GM21723 (cell line): ENCODE measurements at regions not wholly inside any gene's neighbourhood (a gene's known extent, or its start where the extent isn't known, plus 50 kb on each side); places are given as distances from the start of the nearest gene placed in this dataset.

Experiments used
- ATAC-seq: cut with Tn5 transposase; IDR thresholded peaks from one replicate; pipeline ENCODE4 v1.9.1; 2021; ENCODE audit warnings: mild to moderate bottlenecking, moderate library complexity; ENCODE audit not compliant: unreplicated experiment

DNA sequence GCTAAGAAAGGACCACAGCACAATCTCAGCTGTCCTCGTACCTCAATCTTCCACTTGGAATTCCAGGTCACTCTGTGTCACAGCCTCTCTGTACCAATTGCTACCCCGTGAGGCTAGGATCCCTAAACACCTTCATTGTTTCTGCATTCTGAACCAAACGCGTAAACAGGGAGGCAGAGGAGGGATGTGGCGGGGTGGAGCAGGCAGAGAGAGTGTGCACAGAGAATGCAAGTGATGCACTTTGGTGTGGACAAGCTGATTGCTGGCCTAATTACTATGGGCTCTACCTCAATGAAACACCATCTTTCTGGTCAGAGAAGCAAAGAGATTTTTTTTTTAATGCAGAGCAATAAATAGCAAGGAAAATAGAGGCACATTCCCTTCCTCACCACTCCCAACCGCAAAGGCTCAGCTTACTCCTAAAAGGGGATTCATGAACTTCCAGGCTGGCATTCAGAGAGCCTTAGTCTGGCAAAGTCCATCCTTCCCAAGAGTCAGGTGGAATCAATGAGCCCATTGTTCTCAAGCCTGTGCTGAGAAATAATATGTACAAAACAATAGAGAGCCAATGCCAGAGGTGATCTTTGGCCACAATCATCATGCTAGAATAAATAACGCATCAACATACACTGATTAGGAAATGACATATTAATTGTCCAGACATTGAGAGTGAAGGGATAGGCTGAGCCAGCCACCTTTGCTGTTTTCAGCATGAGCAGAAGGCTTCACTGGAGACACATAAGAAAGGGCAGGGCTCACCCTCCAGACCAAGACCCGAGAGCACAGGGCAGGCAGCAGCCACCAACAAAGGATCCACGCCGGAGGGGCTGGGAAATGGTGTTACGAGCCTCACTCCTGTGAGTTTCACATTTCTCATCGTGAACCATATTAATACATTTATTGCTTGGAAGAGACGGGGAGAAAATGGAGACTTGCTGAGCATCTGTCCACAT is 278.8 kb downstream of the ENC1 start:
- no peak for ATAC-seq

DNA sequence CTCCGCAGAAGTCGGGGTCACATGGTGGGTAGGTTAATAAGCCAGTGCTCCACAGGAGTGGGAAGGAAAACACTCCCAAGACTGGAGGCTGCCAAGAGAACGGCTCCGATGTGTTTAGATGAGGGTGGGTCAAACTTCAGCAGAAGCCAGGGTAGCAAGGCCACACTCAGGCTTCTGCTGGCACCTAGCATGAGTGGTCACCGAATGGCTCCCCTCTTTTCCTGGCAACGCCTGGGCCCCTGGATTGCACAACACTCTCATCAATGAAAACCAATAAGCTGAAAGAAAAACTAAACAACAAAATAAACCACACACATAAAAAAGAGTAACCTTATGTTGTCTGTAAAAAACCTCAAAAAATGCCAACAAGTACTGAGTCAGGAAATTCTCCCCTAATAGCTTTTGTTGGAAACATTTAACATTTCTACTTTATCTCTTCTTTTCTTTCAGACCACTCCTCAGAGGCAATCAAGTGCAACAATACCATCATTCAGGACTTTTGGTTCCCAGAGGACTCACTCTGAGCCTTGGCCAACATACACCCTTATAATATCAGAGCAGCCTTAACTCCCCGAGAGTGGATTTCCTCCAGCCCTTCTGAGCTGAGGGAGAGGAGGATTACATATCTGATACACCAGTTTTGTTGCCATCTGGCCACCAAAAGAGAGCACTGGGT is 279.9 kb downstream of the ENC1 start:
- no peak for ATAC-seq

DNA sequence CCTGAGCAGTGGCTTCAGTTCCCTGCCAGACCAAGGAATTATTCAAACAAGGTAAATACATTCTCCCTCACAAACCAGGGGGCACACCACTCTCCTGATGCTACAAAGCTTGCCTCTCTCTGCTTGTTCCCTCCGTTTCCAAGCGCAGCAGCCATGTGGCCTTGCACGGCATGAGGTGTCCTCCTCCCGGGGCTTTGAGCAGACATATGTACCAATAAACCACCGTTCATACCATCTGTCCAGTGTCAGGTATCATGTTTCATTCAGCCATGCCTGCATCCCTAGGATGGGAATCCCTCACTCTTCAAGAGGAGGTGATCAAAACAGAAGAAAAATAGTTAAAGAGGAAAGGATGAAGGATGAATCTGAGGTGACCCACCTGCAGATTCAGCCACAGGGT is 282.7 kb downstream of the ENC1 start:
- ATAC-seq = no peak

DNA sequence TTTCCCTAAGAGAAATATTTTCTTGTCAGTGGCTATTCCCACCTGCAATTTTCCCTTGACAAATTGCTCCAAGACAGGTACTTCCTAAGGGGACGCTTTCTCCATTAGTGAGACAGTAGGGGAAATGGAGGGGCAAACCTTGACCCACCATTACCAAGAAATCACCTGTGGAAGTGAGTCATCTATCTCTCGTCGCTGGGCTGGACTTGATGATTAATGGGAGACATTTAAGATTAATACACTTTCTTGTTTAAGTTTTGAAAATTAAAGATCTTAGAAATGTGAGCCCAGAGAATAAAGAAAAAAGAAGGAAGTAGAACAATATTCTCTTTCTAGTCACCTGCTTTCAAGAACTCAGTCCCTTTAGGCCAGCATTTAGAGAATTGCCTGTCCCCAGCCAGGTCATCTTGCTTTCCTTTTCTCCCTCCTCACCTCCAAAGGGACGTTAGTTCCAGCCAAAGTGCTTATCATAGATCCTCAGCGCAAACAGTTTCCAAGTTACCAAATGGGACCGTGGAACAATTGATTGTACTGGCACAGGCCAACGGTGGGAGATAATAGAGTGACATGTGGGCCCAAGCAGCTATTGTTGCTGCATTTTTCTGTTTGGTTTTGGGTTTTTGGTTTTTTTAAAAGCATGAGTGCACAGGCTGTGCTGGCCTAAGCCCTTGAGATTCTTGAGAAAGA is 284.4 kb downstream of the ENC1 start:
- ATAC-seq = no peak

DNA sequence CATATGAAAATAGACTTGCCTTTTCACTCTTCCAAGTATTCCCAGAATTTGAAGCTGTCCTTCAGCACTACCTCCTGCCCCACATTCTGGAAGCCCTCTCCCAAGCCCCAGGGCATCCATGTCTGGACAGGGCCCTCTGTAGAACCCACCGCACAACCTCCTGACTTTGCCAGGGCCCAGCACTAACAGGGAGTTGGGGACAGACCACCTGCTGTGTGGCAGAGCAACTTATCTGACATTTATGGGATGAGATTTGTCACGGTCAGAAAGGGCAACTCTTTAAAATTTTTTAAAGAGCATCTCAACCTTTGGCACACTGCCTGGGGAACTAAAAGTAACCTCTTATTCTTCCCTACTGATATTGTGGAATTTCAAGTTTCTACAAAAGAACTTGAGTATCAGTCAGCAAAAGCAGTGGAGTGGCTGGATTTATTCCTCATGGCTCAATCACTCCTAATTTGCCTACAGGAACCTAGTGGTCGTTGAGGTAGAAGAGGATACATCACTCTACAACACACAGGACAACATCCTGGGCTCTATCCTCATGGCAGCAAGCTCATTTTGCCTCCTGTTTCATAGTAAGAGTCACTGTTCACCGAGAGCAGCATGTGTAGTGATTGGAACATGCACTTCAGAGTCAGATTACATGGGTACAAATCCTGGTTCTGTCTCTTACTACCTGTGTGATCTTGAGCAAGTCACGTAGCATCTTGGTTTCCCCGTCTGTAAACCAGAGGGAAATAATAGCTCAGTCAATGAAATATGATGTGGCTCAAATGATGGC is 285.3 kb downstream of the ENC1 start:
- ATAC-seq = no peak

DNA sequence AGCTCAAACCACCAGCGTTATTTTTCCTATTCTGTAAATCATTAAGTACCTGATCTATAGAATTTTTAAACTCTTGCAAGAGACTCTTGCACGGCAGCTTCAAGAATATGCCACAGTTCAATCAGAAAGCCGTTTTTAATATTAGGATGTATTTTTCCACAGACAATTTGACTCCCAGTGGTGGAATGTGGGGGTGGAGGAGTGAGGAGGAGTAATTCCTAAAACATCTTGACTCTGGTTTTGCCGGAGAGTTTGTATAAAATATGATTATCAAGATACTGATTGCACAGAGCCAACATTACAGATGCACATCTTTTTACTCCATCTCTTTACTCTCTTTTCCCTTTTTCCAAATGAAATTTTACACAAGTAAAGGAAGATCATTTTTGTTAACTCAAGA is 288.3 kb downstream of the ENC1 start:
- ATAC-seq = no peak

DNA sequence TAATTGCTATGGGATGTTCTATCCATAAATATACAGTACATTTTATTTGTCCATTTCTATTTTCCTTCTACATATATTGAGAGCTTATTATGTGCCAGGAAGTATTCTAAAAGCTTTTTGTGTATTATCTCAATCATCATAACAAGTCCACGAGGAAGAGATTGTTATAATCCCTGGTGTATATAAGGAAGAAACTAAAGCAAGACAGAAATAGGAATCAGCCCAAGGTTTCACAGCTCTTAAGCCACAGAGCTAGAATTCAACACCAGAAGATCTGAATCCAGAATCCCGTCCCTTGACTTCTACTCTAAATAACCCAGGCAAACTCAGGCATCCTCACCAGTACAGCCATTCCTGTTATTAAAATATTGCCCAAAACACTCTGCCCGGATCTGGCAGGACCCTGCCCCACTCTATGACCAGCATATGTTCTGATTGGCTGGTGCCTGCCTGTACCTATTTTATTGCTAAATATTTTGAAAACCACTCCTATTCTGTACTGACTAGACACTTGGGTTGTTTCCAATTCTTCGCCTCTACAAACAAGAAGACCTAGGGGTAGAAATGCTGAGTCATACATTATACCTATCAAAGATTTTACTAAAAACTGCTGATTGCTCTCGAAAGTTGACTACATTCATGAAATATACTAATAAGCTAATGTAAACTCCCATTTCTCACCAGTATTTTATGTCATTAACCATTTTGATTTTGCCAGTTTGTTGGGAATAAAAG is 297.4 kb downstream of the ENC1 start:
- ATAC-seq = no peak

DNA sequence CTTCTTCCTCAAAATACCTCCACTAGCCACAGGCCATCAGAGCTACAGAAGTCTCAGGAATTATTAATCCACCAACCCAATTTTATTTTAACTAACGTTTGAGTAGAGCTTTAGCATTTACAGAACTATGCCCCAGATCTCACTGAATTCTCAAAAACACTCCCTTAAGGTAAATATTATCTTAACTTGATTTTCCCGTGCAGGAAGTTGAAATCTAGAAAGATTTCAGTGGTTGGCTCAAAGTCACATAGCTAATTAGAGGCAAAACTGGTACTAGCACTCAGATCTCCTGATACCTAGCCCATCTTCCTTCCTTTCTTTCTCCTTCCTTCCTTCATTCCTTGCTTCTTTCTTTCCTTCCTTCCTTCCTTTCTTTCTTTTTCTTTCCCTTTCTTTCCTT is 298.3 kb downstream of the ENC1 start:
- no peak for ATAC-seq

DNA sequence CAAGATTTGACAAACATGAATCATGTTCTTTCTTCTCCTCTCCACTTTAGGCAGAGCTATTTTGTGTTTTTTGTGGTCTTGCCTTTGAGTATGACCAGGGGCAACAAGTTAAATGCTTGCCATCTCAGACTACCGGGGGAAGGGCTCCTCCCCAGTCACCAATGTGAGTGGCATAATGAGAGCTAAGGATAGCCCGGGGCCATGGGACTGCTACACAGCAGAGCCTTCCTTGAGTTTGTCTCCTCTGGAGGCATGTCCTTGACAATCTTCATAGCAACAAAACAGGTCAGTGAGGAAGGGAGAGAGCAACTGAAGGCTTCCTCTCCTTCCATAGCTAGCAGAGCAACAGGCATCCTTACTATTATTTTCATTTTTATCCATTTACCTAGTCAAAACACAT is 299.3 kb downstream of the ENC1 start:
- ATAC-seq = no peak

DNA sequence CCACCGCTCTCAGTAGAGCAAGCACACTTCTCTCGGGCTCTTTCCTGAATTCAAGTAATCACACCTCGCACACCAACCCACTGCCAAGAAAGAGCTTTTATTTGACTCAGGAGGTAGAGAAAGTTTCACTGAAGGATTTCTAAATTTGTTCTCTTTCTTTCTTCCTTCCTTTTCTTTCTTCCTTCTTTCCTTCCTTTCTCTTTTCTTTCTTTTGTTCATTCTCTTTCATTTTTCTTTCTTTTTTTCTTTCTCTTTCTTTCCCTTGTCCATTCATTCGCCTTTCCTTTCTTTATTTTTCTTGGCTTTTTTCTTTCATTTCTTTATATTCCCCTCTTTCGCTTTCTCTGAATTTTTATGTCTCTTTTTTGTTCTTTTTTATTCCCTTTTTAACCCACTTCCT is 300.1 kb downstream of the ENC1 start:
- ATAC-seq = no peak

DNA sequence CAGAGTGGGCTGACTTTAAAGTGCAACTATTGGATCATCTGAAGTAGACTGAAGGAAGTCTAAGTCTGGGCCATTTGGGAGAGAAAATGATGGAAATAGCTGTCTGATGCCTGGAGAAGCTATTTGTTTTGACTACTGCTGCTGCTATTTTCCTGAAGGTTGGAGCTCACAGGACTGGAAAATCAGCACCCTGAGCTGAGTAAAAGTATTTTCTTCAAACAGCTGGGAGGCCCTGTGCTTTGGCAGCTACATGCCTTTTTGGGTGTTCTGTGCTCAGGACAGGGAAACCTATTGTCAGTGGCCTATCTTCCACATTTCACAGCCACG is 302.6 kb downstream of the ENC1 start:
- ATAC-seq = no peak

DNA sequence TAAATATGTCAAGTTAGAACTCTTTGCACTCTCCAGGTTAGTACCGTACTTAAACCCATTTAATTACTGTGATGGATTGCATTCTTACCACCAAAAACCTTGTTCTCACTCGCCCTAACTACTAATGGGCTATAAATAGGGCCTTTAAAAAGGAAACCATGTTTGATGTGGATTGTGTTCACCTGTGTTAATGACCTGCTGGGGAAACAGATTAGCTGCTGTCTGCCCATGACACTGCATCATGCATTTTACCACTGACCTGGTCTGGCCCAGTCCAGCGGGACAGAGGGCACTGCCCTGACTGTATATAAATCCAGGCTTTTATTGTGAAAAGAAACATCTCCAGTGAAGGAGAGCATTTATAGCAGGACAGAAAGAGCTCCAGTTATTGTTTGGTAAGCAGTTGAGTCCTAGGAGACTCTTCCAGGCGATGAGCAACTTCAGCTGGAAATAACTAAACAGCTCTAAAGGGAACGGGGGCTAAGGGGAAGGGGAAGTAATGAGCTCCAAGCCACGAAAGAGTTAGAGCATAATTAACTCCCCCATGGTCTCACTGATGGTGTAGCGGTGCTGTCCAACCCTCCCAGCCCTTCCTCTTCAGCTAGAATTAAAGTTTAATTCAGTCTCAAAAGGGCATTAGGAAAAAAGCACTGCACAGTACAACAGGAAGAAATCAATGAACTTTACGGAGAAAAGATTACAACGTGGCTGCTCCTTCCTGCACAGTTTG is 303.1 kb downstream of the ENC1 start:
- no peak for ATAC-seq

DNA sequence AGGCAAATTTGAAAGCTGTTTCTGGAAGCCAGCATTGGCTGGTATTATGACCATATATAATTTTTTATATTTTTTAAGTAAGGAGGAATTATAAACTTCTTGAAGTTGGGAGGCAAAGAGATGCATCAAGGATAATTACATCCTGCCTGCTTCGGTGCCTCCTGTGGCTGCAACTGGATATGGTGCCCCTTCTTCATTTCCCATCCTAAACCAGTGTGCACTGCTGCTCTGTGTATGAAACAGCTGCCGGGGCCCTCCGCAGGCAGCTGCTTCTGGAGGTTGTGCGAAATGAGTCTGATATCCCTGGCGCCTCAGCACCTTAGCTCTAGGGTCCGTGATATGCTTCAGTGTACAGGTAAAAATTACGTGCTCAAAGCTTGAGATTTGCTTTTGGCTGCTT is 304.2 kb downstream of the ENC1 start:
- ATAC-seq = no peak

DNA sequence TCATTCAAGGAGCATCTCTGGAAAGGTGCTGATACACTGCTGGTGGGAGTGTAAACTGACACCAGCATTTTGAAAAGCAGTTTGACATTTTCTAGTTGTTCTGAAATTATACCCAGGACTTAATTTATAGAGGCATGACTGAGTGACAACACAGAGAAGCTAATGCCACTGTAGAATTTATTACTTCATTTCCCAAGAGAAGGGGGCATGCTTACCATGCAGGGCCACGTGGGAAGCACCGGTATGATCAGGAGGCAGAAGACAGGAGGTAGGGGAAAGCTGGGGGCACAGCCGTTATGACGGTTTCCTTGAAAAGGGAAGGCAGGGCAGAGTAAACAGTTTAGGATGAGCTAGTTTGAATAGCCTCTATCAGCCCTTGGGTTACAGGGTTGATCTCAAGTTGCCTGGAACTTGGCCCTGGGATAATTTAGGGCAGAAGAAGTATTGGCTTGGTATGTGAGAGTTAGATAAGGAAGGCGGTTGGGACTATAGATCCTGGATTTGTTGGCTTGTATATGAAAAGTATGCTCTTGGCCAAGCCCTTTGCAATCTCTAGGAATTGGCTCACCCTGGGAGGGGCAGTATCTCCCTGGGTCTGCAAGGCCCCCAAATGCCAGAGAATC is 305.7 kb downstream of the ENC1 start:
- ATAC-seq = no peak

DNA sequence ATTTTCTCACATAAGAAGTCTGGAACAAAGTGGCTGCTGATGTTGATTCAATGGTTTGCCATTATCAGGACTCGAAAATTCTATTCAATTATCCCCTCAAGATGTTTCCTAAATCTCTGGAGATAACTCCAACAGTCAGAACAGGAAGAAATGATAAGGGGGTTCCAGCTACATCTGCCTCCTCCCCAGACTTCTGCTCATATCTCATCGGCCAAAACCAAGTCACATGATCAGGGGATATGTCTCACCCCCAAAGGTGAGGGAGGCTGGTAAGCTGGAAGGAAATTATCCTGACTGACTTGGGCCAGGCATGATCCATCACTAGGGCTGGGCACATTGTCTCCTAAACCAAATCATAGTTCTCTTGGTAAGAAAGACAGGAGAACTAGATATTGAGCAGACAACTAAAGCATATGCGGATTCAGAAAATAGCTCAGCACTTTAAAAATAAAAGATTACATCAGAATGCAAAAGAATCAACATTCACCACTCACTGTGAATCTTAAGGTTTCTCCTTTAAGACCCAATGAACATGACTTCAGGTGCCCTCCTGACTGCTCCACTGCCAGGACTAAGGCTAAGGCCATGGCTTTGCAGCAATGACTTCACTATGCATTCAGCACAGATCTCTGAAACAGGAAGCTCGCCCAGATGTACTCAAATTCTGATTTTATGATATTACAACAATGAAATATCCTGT is 306.3 kb downstream of the ENC1 start:
- no peak for ATAC-seq

DNA sequence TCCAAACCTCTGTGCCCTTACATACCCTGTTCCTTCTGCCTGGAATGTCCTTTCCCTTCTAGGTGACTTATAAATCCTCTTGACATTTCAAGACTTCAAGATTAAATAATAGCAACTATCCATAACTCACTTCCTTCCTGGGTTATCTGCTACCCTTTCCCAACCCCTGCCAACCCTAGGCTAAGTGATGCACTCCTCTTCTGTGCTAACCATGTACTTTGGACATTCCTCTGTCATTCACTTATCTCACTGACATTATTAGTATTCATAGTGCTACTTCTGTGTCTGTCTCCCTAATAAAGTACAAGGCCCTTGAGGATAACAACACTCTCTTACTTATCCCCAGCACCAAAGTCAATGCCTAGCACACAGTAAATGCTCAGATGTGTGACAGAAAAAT is 307.1 kb downstream of the ENC1 start:
- no peak for ATAC-seq

DNA sequence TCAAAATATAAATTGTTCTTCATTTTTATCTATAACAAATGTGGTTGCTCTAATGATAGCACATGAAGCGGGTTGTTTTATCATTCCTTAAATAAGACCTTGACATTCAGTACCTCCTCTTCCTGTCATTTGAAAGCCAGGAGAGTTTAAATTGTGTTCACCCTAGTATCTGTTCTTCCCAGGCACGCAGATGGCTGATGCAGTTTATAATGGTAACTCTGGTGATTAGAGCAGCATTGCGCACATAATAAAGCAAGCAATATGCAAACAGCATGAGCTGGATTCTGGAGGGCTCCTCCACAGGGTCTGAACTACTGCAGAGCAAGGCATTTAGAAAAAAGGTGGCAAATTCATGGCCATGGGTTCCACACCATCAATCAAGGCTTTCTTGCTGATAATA is 307.8 kb downstream of the ENC1 start:
- ATAC-seq = no peak

DNA sequence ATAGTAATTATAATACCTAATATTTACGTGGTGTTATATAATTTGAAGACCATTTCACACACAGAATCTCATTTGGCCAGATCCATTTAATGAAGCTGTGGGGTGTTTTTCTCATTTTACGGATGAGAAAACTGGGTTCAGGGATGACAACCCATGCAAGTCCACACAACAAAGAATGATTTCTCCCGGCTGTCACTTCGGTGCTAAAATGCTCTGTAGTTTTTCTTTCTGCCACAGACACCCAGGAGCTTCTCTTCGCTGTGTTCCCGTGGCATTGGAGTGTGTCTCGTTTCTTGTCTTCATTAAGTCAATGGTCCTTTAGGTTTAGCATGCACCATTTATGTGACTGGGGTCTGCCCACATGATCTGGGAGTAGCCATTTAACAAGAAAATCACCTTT is 308.5 kb downstream of the ENC1 start:
- ATAC-seq = no peak

DNA sequence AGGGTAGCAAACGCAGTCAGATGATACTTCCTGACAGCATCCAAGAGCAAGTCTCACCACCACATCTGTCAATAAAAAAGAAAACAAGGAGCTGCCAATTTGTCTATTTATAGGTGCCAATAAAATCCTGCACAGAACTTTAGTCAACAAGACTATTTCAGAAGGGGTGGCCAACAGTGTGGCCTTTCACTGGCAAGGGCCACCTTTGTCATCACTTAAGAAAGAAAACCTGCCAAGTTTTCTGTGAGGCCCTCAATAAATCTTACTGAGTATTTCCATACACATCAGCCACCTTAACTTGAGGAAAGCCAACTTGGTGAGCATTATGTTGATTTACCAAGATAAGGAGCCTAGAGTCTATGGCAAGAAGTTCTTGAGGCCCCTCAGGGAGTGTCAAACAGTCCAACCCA is 312.3 kb downstream of the ENC1 start:
- no peak for ATAC-seq
